Hepatocyte (in vitro differentiated cells): ENCODE measurements at regions not wholly inside any gene's neighbourhood (a gene's known extent, or its start where the extent isn't known, plus 50 kb on each side); places are given as distances from the start of the nearest gene placed in this dataset.

Experiments used
- DNase-seq: peaks from one replicate; pipeline ENCODE4 v3.0.0-alpha.2; 2016; ENCODE audit warnings: low spot score
- H2AFZ ChIP-seq: fragments of 200-600 bp; sonication (generic); 2 replicates; pipeline ENCODE4 v1.6.0; 2016; ENCODE audit warnings: antibody characterized with exemption, mild to moderate bottlenecking
- H3K27ac ChIP-seq: fragments of 200-600 bp; sonication (generic); 2 replicates; pipeline ENCODE4 v1.5.1; 2016; ENCODE audit warnings: mild to moderate bottlenecking
- H3K27me3 ChIP-seq: fragments of 200-600 bp; sonication (generic); 2 replicates; pipeline ENCODE4 v1.6.1; 2016
- H3K36me3 ChIP-seq: fragments of 200-600 bp; sonication (generic); replicated peaks from 2 replicates; pipeline ENCODE4 v1.5.1; 2016; ENCODE audit warnings: low read depth; ENCODE audit not compliant: insufficient read depth
- H3K4me1 ChIP-seq: fragments of 200-600 bp; sonication (generic); 2 replicates; pipeline ENCODE4 v1.5.1; 2016; ENCODE audit warnings: mild to moderate bottlenecking, moderate library complexity; ENCODE audit not compliant: insufficient read depth
- H3K4me2 ChIP-seq: fragments of 200-600 bp; sonication (generic); 2 replicates; pipeline ENCODE4 v1.6.0; 2016
- H3K4me3 ChIP-seq: fragments of 200-600 bp; sonication (generic); 2 replicates; pipeline ENCODE4 v1.5.1; 2016; ENCODE audit warnings: mild to moderate bottlenecking
- H3K79me2 ChIP-seq: fragments of 200-600 bp; sonication (generic); 2 replicates; pipeline ENCODE4 v1.6.0; 2017; ENCODE audit warnings: mild to moderate bottlenecking
- H3K9me2 ChIP-seq: fragments of 200-600 bp; sonication (generic); replicated peaks from 2 replicates; pipeline ENCODE4 v1.6.0; 2017; ENCODE audit warnings: mild to moderate bottlenecking; ENCODE audit not compliant: insufficient read depth
- H3K9me3 ChIP-seq: fragments of 200-600 bp; sonication (generic); 2 replicates; pipeline ENCODE4 v1.5.1; 2016; ENCODE audit warnings: low read depth, mild to moderate bottlenecking
- H4K20me1 ChIP-seq: fragments of 200-600 bp; sonication (generic); 2 replicates; pipeline ENCODE4 v1.6.0; 2016; ENCODE audit warnings: mild to moderate bottlenecking; ENCODE audit not compliant: insufficient read depth, poor library complexity, severe bottlenecking
- CTCF ChIP-seq: fragments of 200-600 bp; sonication (generic); IDR thresholded peaks from 2 replicates; pipeline ENCODE4 v1.5.1; 2016; ENCODE audit warnings: antibody characterized with exemption, mild to moderate bottlenecking; ENCODE audit not compliant: poor library complexity
- EZH2 ChIP-seq: fragments of 200-600 bp; sonication (generic); IDR thresholded peaks from 2 replicates; pipeline ENCODE4 v1.6.1; 2016; ENCODE audit warnings: antibody characterized with exemption, mild to moderate bottlenecking, borderline replicate concordance
- EZH2phosphoT487 ChIP-seq: fragments of 200-600 bp; sonication (generic); IDR thresholded peaks from one replicate; pipeline ENCODE4 v1.6.1; 2018; ENCODE audit warnings: antibody characterized with exemption, mild to moderate bottlenecking, low read depth, moderate library complexity; ENCODE audit not compliant: unreplicated experiment, severe bottlenecking
- WGBS: methylation state at CpG from one replicate; pipeline ENCODE4 v1.1.6; 2016; ENCODE audit warnings: low lambda C conversion rate; ENCODE audit errors: missing lambda C conversion rate; 5-methylcytosine and 5-hydroxymethylcytosine counted together

DNA sequence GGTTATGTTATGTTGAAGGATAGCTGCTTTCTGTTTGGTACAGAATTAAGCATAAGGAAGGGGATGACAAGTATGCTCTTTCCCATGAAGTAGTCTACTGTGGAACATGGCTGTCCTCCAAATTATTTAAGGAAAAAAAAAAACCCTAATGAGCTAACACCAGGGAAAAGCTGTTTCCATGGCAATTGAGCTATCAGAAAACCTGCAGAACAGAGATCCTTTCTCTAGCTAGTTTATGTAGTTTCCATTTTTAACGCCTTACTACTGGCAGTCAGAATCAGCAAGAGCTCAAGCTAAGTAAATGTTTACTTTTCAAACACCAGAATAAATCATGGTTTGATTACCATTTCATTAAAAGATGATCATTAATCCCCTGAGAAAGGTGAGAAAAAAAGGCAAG is 287.4 kb upstream of the TARS1 start:
- Histone ChIP-seq H3K9me2 (no peaks in the 10 kb centered on the region), H2AFZ (no peak overlapping the region), H3K4me3 (no peak overlapping the region), H3K36me3 (no peaks in the 10 kb centered on the region), H3K4me2 (no peak overlapping the region), H3K4me1 (peaks cover 2% of the 10 kb centered on the region), H3K79me2 (no peaks in the 10 kb centered on the region), H4K20me1 (no peaks in the 10 kb centered on the region), H3K27ac (no peak overlapping the region), H3K27me3 (no peaks in the 10 kb centered on the region), H3K9me3 (no peaks in the 10 kb centered on the region)
- WGBS, result 56% methylated on average over 1 of the region's 1 CpG
- TF ChIP-seq CTCF (no peak), EZH2phosphoT487 (no peak), EZH2 (no peak)
- DNase-seq, result no peak

DNA sequence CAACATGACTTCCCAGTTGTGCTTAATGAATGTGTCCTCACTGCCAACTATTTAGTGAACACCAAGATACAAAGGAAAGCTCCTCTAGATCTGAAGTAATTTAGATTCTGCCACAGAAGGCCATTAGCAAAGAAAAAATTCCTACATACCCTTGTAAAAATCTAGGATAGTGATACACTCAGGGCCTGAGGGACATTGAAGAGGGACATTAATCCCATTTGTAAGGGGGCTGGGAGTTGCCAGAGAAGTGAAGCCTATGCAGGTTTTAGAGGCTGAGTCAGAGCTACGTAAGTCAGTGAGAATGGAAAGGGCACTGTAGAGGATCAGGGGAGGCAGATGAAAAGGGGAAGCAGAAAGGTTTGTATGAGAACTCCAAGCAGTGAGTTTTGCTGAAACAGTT is 286.9 kb upstream of the TARS1 start:
- no peaks in the 10 kb centered on the region for H3K79me2 ChIP-seq
- TF ChIP-seq EZH2phosphoT487 (no peak), CTCF (no peak), EZH2 (no peak)
- DNase-seq, result no peak
- H2AFZ ChIP-seq, result no peak overlapping the region
- 78% methylated on average over 1 of the region's 1 CpG for WGBS
- no peak overlapping the region for H3K4me3 ChIP-seq
- no peaks in the 10 kb centered on the region for H4K20me1 ChIP-seq
- no peaks in the 10 kb centered on the region for H3K27me3 ChIP-seq
- no peaks in the 10 kb centered on the region for H3K4me1 ChIP-seq
- no peaks in the 10 kb centered on the region for H3K9me2 ChIP-seq
- H3K36me3 ChIP-seq, result no peaks in the 10 kb centered on the region
- H3K4me2 ChIP-seq, result no peak overlapping the region
- no peaks in the 10 kb centered on the region for H3K9me3 ChIP-seq
- H3K27ac ChIP-seq, result no peak overlapping the region

DNA sequence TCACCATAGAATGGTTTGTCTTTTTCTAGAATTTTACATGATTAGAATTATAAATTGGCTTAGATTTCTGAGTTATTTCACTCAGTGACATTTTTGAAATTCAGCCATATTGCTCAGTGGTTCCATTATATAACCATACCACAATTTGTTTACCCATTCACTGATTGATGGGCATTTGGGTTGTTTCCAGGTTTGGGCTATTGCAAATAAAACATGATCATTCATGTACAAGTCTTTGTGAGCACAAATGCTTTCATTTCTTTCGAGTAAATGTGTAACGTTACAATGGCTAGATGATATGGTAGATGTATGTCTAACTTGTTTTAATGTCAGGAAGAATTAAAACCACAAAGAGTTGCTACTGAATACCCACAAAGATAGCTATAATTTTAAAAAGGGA is 279.9 kb upstream of the TARS1 start:
- H3K9me2 ChIP-seq, result no peaks in the 10 kb centered on the region
- H3K4me2 ChIP-seq, result no peak overlapping the region
- H3K9me3 ChIP-seq, result no peaks in the 10 kb centered on the region
- H3K27ac ChIP-seq, result no peak overlapping the region
- 79% methylated on average over 2 of the region's 2 CpGs for WGBS
- H2AFZ ChIP-seq, result no peak overlapping the region
- no peaks in the 10 kb centered on the region for H3K79me2 ChIP-seq
- no peaks in the 10 kb centered on the region for H3K4me1 ChIP-seq
- H3K36me3 ChIP-seq, result no peaks in the 10 kb centered on the region
- no peaks in the 10 kb centered on the region for H4K20me1 ChIP-seq
- no peaks in the 10 kb centered on the region for H3K27me3 ChIP-seq
- no peak for DNase-seq
- no peak overlapping the region for H3K4me3 ChIP-seq
- no peak for TF ChIP-seq CTCF
- no peak for TF ChIP-seq EZH2phosphoT487
- TF ChIP-seq EZH2, result no peak

- no peak overlapping the region for H3K4me3 ChIP-seq
- H3K4me2 ChIP-seq, result no peak overlapping the region
- no peaks in the 10 kb centered on the region for H3K79me2 ChIP-seq
- TF ChIP-seq EZH2 (no peak), EZH2phosphoT487 (no peak), CTCF (no peak)
- no peak overlapping the region for H2AFZ ChIP-seq
- H4K20me1 ChIP-seq, result no peaks in the 10 kb centered on the region
- no peaks in the 10 kb centered on the region for H3K4me1 ChIP-seq
- H3K36me3 ChIP-seq, result no peaks in the 10 kb centered on the region
- no peak overlapping the region for H3K27ac ChIP-seq
- no peaks in the 10 kb centered on the region for H3K9me2 ChIP-seq
- DNase-seq, result no peak
- H3K9me3 ChIP-seq, result no peaks in the 10 kb centered on the region
- 70% methylated on average over 3 of the region's 3 CpGs for WGBS
- no peaks in the 10 kb centered on the region for H3K27me3 ChIP-seq
Observed at GRCh38 chr5:33161421-33161820, 279.3 kb upstream of the TARS1 start.
